Activated CD4-positive, alpha-beta T cell treated with anti-CD3 and anti-CD28 coated beads, Interleukin-2, Interleukin-4, amounts not matched to agents 100 ng/mL and 50 ng/mL, durations not matched to agents 16 hours and 8 hours (primary cell): ENCODE measurements at regions not wholly inside any gene's neighbourhood (a gene's known extent, or its start where the extent isn't known, plus 50 kb on each side); places are given as distances from the start of the nearest gene placed in this dataset.
"Not testable (repeated sequence)": the region's sequence is repeated elsewhere in the genome, so short reads cannot be mapped to it uniquely, and the experiment has no call there.

Source experiments
- DNase-seq: peaks from one replicate; pipeline ENCODE4 v3.0.0-alpha.2; 2020; ENCODE audit warnings: low spot score

DNA sequence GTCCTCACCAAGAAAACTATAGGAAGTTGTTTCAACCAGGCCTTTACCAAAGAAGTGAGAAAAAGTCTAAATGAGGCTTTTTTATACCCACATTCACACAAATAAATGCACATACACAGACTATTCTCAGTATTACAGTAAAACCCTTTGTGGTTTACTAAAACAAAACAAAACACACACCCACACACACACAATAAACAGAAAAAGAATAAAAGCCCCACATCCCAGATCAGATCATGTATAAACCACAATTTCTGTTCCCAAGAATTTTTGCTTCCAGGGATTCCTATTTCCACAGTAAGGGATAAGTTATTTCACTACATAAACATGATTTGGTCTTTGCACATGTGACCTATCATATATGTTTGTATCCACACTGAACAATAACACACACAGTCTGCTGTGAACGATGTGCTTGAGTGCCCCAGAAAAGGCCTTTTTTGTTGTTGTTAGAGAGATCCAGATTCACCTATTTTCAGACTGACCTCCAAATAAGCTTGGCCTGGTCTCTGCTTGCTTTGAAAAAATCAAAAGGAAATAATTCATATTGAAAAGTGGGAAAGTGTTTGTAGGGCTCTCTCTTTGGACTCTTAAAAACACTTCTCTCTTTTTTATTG is 283.4 kb upstream of the ATP11B start:
- DNase-seq: no peak

DNA sequence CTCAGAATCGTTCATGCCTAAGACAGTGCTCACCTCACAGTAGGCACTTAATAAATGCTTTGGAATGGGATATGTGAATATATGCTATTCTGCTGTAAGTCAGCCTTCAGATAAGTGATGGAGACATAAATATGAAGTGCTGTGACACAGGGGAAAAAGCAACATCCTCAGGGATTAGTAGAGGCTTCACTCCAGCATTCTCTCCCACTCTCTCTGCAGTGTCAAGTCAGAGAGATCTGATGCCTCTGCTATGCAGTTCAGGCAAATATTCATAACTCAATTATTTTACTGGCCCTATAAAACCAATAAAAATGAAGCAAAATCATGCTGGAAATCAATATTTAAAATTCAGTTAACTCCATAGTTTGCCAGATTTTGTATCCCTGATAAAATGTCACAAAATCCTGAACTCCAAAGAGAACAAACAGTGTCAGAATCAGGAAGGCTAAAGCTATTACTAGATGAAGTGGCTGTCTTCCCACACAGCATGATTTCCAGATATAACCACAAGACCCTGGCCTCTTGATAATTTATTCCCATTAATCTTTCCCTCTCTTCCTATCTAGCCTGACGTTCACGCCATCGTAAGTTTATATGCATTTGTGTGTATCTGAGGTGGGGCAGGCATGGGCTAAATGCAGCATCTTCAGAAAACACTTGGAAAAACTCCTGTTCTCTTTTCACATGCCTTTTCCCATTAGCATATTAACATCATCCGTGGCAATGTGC is 278.9 kb upstream of the ATP11B start:
- DNase-seq: no peak

DNA sequence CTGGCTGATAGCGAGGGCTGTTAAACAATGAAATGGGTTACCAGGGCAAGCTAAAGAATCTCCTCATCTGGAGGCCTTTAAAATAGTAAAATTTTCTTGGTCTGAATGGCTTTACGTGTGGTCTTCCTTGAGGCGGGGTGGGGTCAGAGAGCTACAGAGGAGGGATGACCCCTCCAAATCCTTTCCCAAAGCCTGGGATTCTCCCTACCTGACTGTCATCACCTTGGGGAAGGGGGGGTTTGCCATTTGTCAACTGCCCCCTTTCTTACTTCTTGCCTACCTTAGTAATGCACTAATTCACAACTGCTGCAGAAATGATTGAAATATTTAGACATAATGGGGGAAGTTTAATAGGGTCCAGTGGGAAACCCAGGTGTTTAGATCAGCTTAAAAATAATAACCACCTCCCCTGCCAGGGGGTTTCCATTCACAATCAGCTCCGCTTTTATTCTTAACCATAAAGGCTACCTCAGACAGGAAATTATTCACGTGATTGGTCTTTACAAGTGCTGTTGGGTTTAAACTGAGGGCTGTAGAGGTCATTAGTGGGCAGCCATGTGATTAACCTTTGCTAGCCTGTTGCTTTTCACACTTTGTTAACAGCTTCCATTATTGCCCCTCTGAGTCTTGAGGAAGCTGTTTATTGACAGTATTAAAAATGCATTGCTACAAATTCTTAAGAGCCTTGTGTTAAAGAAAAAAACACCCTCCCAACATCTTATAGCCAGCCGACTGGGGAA is 276.5 kb upstream of the ATP11B start:
- DNase-seq: no peak

DNA sequence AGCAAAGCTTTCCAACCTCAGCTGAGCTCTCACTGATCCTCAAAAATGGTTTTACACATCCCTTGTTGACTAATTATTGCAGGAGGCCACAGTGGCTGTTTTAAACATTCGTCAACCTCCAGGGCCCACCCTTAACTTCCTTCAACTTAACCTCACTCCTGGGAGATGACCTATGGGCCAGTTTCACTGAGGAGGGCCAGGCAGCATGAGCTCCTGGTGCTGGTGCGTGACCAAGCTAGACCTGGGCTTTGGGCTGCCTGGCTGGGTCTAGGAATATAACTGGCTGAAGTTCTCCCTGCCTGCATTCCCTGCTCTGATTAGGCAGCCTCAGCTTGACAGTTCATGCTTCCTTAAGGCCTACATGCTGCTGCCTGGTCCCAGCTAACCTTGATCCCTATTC is 273.7 kb upstream of the ATP11B start:
- DNase-seq: no peak

DNA sequence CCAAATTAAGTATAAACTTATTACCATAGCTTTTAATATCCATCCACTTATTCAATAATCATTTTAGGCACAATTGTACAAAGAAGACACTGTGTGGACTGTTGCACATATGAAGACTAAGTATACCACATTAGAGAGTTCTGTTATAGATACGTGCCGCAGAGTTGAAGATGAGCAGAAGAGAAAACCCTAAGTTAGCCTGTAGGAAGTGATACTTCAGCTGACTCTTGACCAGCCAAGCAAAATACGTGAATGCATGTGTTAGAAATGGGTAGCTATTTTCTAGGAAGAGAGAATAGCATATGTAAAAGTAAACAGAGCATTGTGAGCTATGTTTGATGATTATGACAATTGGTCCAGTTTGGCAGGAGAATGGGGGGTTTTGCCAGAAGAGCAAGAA is 272.0 kb upstream of the ATP11B start:
- DNase-seq: no peak

DNA sequence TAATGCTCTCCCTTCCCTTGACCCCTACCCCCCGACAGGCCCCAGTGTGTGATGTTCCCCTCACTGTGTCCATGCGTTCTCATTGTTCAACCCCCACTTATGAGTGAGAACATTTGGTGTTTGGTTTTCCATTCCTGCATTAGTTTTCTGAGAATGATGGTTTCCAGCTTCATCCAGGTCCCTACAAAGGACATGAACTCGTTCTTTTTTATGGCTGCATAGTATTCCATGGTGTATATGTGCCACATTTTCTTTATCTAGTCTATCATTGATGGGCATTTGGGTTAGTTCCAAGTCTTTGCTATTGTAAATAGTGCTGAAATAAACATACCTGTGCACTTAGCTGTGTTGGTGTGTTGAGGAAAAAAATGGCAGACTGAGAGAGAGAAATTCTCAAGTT is 269.9 kb upstream of the ATP11B start:
- DNase-seq: not testable (repeated sequence)

DNA sequence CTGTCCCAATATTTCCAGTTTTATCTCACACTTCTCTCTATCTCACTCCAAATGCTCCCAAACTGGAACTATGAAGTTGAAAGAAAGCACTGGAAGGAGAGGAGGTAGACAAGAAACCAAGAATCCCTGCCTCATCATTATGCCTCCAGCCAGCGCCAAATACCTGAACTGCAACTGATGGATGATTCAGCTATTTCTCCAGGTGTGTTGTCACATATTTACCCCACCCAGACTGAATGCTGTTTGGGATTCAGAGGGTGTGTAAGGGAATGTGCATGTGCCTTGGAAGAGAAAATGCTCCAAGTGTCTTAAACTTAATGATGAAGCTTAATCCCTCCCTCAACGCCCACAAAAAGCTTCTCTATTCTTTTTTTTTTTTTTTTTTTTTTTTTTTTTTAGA is 269.5 kb upstream of the ATP11B start:
- no peak for DNase-seq

DNA sequence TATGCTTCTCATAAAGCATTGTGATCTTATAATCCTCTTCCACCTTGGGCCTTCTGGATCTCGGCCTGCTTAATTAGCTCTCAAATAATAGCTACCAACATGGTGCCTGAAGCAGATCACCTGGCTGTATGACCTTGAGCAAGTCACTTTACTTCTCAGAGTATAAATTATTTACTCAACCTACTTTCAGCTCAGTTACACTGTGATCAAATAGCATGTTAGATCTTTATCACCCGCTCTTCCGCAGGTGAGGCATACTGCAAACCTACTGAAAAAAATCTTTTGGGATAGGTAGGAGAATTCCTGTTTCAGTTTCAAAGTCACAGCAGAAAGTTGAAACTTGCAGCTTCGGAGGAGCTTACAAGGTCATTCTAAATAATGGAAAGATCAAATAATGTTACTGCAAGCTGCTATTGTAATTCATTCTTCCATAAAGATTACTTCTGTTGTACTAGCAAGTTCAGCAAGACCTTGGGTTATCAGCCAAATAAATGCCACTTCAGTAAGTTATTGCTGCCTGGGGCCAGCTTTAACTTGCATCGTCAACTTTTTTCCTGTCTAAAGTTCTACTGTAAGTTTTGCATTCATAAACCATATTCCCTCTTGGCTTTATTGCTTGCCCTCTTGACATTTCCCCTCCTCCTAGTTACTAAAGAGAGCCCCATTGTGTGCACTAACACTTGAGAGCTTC is 268.4 kb upstream of the ATP11B start:
- no peak for DNase-seq

DNA sequence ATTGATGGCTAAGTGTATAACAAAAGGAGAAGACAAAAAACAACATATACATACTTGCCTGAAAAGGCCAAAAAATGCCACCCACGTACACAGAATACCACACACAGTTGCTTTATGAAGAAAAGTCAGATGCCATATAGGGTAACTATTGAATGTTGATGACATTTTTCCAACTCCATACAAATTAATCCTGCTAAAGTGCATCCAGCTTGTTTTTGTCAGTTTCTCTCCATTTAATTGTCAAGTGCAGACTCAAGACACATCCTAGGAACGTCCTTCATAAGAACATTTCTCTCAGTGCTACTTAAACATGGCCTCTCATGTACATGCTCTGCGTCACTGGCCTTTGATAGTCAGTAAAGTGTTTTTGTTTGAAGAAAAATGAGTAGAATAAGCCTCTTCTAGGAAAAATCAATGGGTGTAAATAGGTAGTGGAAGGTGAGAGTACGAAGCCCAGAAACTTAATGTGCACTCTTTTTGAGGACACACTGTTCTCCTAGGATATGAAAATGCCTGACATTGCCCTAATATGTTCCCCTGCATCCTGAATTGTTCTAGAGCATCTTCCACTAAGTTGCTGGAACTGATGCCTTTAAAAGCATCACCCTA is 267.4 kb upstream of the ATP11B start:
- no peak for DNase-seq

DNA sequence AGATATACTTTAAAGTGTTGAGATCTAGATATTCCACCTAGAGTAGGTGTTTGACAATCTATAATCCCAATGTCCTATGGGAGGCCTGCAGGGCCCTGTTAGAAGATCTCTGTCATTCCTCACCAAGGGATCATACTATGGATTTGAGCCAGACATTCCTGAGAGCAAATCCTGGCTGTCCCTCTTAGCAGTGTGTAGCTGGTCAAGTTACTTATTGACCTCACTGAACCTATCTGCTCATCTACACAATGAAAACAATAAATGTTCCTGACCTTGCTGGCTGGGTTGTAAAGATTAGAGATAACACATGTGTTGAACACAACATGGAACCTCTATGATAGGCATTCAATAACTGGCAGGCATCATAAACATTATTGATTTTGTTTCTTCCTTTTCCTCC is 265.6 kb upstream of the ATP11B start:
- no peak for DNase-seq

DNA sequence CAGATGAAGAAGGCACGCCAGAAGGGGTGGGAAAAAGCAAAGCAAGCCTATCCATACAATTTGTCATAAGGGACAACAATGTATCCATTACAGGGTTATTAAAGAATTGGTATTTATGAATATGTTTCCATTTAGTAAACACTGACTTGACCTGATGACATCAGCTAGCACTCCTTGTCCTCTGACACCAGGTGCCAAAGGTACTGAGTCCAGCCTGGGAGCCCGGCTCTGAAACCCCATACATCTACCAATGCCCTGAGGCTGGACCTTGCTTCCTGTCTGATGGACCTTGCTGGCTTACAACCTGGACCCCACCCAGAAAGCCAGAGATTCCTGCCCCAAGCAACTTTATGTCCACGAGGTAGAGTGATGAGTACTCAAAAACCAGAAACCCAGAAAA is 263.0 kb upstream of the ATP11B start:
- no peak for DNase-seq

DNA sequence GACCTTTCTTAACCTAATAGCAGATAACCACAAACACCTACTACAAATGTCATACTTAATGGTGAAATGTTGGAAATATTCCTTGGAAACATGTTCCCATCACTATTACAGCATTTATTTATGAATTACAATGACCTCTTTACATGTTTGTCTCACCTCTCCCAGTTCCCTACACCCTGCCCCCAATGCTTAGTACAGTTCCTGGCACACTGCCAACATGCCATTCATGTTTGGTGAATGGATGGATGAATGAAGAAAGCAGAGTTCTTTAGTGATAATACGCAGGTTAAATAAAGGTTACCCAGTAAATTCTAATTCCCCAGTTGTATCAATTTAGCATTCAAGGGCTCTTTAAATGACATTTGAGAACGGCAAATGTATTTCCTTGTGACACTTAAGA is 259.9 kb upstream of the ATP11B start:
- no peak for DNase-seq

DNA sequence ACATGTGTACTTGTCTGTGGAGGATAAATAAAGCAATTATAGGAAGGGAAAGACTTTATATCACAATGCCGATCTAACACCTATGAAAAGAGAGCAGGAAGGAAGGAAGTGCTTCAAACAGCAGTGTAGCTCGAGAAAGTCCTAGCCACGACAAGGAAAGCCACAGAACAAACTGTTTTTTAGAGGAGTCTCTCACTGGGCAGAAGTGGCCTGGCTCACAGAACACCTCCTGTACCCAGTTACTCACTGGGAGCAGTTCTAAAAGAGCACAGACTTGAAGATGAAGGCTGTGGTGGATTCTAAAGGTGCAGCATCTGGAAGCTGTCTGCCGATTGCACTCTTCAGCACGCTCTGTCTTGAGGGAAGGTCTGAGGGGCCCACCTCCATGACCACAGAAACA is 248.8 kb upstream of the ATP11B start:
- no peak for DNase-seq

DNA sequence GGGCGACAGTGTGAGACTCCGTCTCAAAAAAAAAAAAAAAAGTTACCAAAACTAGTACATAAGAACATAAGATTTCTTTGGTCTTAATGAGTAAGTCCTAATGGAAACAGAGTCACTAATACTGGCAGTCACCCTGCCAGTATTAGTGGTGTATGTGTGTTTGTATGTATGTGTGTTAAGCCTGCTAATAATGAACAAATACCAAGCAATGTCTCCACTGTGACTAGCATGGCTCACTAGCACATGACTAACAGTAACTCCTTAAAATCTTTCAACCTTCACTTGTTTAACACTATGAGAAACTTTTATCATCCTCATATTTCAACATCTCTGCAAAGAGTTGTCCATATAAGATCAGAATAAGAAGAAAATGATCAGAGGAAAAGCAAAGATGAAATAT is 231.0 kb upstream of the ATP11B start:
- no peak for DNase-seq

DNA sequence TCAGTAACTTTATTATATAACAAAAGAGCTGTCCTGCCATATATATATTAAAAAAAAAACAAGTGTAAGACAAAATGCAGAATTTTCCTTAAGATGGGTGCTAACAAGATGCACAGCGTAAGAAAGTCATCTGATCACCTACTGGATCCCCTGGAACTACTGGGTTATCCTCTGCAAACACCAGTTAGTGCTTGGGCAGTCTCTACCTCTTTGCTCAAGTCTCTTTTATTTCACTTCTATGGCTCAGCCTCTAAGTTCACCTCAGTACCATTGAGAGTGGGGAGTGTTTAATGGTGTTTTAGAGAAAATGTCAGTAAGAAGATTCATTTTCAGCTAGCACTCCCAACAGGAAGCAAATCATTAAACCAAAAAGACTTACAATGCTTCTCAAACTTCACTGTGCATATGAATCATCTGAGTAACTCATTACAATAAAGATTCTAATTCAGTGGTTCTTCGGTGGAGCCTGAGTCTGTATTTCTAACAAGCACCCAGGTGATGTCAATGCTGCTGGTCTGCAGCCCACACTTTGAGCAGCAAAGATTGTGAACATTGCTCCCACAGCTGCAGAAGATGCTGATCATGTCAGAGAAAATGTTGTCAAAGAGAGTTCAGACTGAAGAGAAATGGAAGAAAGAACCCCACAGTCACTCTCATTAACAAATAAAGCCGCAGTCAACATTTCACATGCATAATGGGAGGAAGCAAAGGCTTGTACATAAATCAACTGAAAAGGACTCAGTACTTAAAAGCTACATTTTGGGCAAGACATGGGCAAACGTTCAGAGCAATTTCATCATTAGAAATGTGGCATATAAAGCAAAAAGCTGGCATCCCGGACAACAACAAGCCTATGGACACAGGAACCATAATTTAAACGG is 227.1 kb upstream of the ATP11B start:
- no peak for DNase-seq

DNA sequence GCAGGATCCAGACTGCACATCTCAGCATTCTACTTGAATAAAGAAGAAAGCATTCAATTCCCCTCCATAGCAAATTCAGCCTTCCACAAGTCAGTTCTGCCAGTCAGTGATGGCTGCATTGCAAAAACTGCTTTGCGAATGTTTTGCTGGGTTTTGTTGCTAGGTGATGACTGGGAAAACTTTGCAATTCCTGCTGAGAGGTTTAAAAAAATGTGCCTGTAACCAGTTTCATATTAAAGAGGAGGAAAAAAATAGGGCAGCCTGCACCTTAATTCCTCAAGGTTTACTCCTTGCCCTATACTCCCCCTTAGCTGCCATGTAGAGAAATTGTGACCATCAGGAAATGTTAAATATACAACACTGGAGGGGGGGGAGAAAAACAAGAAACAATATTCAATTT is 225.6 kb upstream of the ATP11B start:
- no peak for DNase-seq

DNA sequence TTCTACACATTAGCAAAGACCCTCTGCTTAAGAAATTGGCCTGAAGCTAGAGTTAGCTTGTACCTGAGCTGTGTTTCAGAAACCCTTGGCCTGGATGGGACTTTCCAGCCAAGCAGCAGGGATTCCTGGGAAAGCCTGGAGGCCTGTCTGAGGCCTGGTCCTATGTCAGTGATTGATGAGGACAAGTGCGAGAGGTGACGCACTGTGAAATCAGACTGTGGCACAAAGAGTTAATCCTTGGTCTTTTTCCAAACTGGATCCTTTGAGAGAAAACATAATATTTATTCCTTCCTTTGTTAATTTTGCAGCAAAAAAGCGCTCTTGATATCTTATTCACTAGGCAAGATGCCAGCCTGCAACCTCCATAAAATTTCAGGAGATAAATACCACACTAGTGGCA is 225.0 kb upstream of the ATP11B start:
- no peak for DNase-seq

DNA sequence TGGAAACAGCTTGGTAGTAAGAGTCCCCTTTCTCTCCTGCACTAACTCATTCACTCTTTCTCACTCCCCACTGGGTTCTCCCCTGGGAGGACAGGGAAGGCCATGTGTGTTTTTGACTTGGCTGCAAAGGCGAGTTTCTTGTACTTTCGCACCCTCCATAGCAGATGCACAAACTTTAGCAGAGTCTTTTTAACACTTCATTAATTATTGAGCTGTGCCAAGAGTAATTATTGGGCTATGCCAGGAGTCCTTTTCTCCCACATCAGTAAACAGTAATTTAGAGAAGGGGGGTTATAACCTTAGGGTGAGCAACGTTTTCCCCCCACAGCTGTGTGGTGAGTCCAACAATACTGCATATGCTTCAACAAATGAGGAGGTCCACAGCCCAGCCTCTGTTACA is 224.4 kb upstream of the ATP11B start:
- DNase-seq: no peak

DNA sequence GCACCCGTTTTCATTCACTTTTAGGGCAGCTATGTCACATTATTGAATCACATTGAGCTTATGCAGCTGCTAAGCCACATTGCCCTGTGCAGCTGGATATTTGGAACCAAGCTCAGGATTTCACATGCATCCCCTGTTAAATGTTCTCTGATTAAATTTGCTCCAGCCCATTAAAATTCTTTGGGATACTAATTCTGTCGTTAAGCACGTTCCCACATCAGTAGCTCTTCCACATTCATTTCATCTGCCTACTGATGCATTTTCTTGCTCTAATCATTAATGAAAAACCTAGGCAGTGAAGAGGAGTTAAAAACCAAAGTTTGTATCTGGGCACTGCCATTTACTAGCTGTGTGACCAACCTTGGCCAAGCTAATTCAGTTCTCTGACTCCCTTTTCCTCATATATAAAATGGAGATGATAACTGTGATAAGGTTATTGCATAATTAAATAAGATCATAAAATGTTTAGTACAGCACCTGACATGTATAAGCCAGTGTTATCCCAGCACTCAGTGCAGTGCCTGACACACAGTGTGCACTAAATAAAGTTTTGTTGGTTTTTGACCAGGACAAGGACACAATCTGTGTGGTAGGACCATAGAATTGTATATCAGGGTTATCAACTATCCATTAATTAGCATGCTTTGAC is 222.2 kb upstream of the ATP11B start:
- DNase-seq: no peak

DNA sequence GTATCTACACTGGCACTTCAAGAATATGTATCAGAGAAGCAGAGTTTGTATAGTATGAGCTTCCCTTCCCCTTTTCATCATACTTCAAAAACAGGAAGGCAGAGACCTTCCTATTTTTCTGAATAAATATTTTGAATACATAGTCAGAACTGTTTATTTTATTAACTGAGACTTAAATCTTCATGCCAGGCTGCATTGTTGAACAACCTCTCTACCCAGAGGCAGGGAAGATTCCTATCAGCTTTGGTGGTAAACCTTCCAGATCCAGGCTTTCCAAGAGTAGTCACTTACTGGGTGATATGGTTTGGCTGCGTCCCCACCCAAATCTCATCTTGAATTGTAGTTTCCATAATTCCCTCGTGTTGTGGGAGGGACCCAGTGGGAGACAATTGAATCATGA is 217.4 kb upstream of the ATP11B start:
- DNase-seq: no peak

DNA sequence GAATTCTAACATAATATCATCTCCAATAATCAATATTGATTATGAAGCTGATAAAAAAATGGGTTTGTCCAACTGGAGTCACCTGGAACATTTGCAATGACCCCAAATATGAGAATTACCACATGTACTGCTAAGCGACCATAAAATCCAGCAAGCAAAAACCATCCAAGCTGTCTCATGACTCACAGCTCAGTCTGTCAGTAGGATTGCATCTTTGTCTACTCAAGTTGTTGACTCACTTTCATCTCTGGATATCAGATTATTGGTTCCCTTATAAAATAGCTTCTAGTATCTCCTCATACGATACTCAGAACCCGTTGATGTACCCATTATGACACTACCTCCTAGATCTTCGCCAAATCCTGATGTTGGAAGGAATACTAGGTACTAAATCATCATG is 209.8 kb upstream of the ATP11B start:
- DNase-seq: no peak
